PFSK-1 (cell line): ENCODE measurements at regions not wholly inside any gene's neighbourhood (a gene's known extent, or its start where the extent isn't known, plus 50 kb on each side); places are given as distances from the start of the nearest gene placed in this dataset.

Experiments used
- POLR2AphosphoS5 ChIP-seq: IDR thresholded peaks from 2 replicates; pipeline ENCODE4 v1.6.1; 2012; ENCODE audit warnings: low read depth, mild to moderate bottlenecking, control low read depth, low read length, moderate library complexity
- TAF1 ChIP-seq: IDR thresholded peaks from 2 replicates; pipeline ENCODE4 v1.6.1; 2012; ENCODE audit warnings: low read length, control low read depth, borderline replicate concordance; ENCODE audit not compliant: insufficient read depth

- TF ChIP-seq TAF1 (no peak), POLR2AphosphoS5 (no peak)
Measured at GRCh38 chr4:36445480-36445879, 164.1 kb downstream of the DTHD1 start.
